Ishikawa (cell line): ENCODE measurements at regions not wholly inside any gene's neighbourhood (a gene's known extent, or its start where the extent isn't known, plus 50 kb on each side); places are given as distances from the start of the nearest gene placed in this dataset.

ENCODE experiments used
- CEBPB ChIP-seq: IDR thresholded peaks from 2 replicates; pipeline ENCODE4 v1.6.1; 2012
- CREB1 ChIP-seq: IDR thresholded peaks from 2 replicates; pipeline ENCODE4 v1.6.1; 2012; ENCODE audit warnings: low read depth
- EGR1 ChIP-seq: IDR thresholded peaks from 2 replicates; pipeline ENCODE4 v1.6.1; 2012
- EP300 ChIP-seq: IDR thresholded peaks from 2 replicates; pipeline ENCODE4 v1.6.1; 2012; ENCODE audit warnings: borderline replicate concordance
- FOXM1 ChIP-seq: IDR thresholded peaks from 2 replicates; pipeline ENCODE4 v1.6.1; 2012; ENCODE audit warnings: low read depth, borderline replicate concordance
- MAX ChIP-seq: IDR thresholded peaks from 2 replicates; pipeline ENCODE4 v1.6.1; 2012
- NFIC ChIP-seq: IDR thresholded peaks from 2 replicates; pipeline ENCODE4 v1.6.1; 2012
- RAD21 ChIP-seq: IDR thresholded peaks from 2 replicates; pipeline ENCODE4 v1.6.1; 2012; ENCODE audit warnings: low read depth
- REST ChIP-seq: IDR thresholded peaks from 2 replicates; pipeline ENCODE4 v1.6.1; 2012; ENCODE audit warnings: low read depth, mild to moderate bottlenecking
- TAF1 ChIP-seq: IDR thresholded peaks from 2 replicates; pipeline ENCODE4 v1.6.1; 2012; ENCODE audit warnings: low read depth, mild to moderate bottlenecking
- TCF12 ChIP-seq: IDR thresholded peaks from 2 replicates; pipeline ENCODE4 v1.6.1; 2012; ENCODE audit warnings: low read depth
- TEAD4 ChIP-seq: IDR thresholded peaks from 2 replicates; pipeline ENCODE4 v1.6.1; 2012
- USF1 ChIP-seq: IDR thresholded peaks from 2 replicates; pipeline ENCODE4 v1.6.1; 2012
- YY1 ChIP-seq: IDR thresholded peaks from 2 replicates; pipeline ENCODE4 v1.6.1; 2012; ENCODE audit warnings: low read depth
- ZBTB7A ChIP-seq: IDR thresholded peaks from 2 replicates; pipeline ENCODE4 v1.6.1; 2012; ENCODE audit warnings: low read depth

GRCh38 chr2:46847185-46847710, 68.4 kb downstream of the MCFD2 start:
- TF ChIP-seq REST (no peak), TEAD4 (peak; percentile 75), TCF12 (peak; percentile 96), MAX (peak; percentile 79), FOXM1 (peak; percentile 74; the same call in 1 of the 2 replicates), EGR1 (no peak), CREB1 (no peak), RAD21 (peak; percentile 18; the same call in 1 of the 2 replicates), EP300 (peak; percentile 93), NFIC (peak; percentile 99), USF1 (peak; percentile 52; the same call in 1 of the 2 replicates), TAF1 (no peak)

GRCh38 chr2:46846536-46846935, 69.1 kb downstream of the MCFD2 start:
- no peak for TF ChIP-seq CEBPB
- no peak for TF ChIP-seq TCF12
- no peak for TF ChIP-seq YY1
- TF ChIP-seq USF1 = no peak
- TF ChIP-seq EP300 = no peak
- no peak for TF ChIP-seq CREB1
- no peak for TF ChIP-seq MAX
- TF ChIP-seq TAF1 = no peak
- TF ChIP-seq TEAD4 = no peak
- TF ChIP-seq REST = no peak
- TF ChIP-seq ZBTB7A = no peak
- no peak for TF ChIP-seq EGR1
- no peak for TF ChIP-seq RAD21
- no peak for TF ChIP-seq FOXM1
- no peak for TF ChIP-seq NFIC

GRCh38 chr2:46845542-46846486, 69.8 kb downstream of the MCFD2 start:
- TF ChIP-seq TEAD4 (no peak), NFIC (no peak), ZBTB7A (no peak), EGR1 (no peak), CEBPB (no peak), USF1 (no peak), EP300 (no peak), CREB1 (no peak), TAF1 (no peak), YY1 (no peak), TCF12 (no peak), MAX (no peak), FOXM1 (no peak), REST (no peak)
